CD4-positive, alpha-beta memory T cell (primary cell): ENCODE measurements at regions not wholly inside any gene's neighbourhood (a gene's known extent, or its start where the extent isn't known, plus 50 kb on each side); places are given as distances from the start of the nearest gene placed in this dataset.

Source experiments
- CTCF ChIA-PET: fragments of 350-600 bp; sonication (Branson Sonifier 250); formaldehyde crosslinking; loops from one replicate; lab custom pipeline; 2021; ENCODE audit warnings: inconsistent platforms; ENCODE audit not compliant: partially characterized antibody; lab: Charles Lee
- POLR2A ChIA-PET: fragments of 350-600 bp; sonication (Branson Sonifier 250); formaldehyde crosslinking; loops from one replicate; lab custom pipeline; 2021; ENCODE audit not compliant: partially characterized antibody; lab: Charles Lee
- DNase-seq, 5 donors: peaks; one replicate each; pipeline versions ENCODE4 v3.0.0 to v3.0.0-alpha.2; 2020 to 2022; ENCODE audit warnings: mixed read lengths in 1 of 5
- H3K27ac ChIP-seq: one replicate; pipeline ENCODE4 v1.7.0; 2013; ENCODE audit warnings: low read depth, low read length
- H3K27me3 ChIP-seq: 2 replicates; pipeline ENCODE4 v1.7.0; 2013; ENCODE audit warnings: mild to moderate bottlenecking, low read length, moderate library complexity; ENCODE audit not compliant: insufficient read depth
- H3K36me3 ChIP-seq: 2 replicates; pipeline ENCODE4 v1.7.0; 2013; ENCODE audit warnings: mild to moderate bottlenecking, low read length, moderate library complexity; ENCODE audit not compliant: insufficient read depth
- H3K4me1 ChIP-seq: 2 replicates; pipeline ENCODE4 v1.7.0; 2013; ENCODE audit warnings: mild to moderate bottlenecking, low read length, moderate library complexity; ENCODE audit not compliant: insufficient read depth
- H3K4me3 ChIP-seq, 2 donors: one replicate each; pipeline ENCODE4 v1.7.0; 2013; ENCODE audit warnings: low read length in 2 of 2, mild to moderate bottlenecking in 1 of 2
- H3K9me3 ChIP-seq, 2 donors: one replicate each; pipeline ENCODE4 v1.7.0; 2013; ENCODE audit warnings: low read length in 2 of 2, control low read depth in 1 of 2; ENCODE audit not compliant: control insufficient read depth in 1 of 2
- H3K27ac Mint-ChIP-seq, 7 donors: one replicate each; pipeline ENCODE4 v1.8.0; 2020 to 2021; ENCODE audit warnings: mixed read lengths in 7 of 7, mild to moderate bottlenecking in 6 of 7, inconsistent platforms in 3 of 7, moderate library complexity in 3 of 7
- H3K27me3 Mint-ChIP-seq, 2 donors: one replicate each; pipeline ENCODE4 v1.8.0; 2020 to 2021; ENCODE audit warnings: mixed read lengths in 2 of 2
- H3K36me3 Mint-ChIP-seq, 2 donors: one replicate each; pipeline ENCODE4 v1.8.0; 2020 to 2021; ENCODE audit warnings: mixed read lengths in 2 of 2, inconsistent platforms in 1 of 2, mild to moderate bottlenecking in 1 of 2
- H3K4me1 Mint-ChIP-seq, 4 donors: one replicate each; pipeline ENCODE4 v1.8.0; 2020 to 2021; ENCODE audit warnings: mixed read lengths in 4 of 4, mild to moderate bottlenecking in 1 of 4
- H3K4me3 Mint-ChIP-seq, 8 donors: one replicate each; pipeline ENCODE4 v1.8.0; 2020 to 2021; ENCODE audit warnings: mixed read lengths in 8 of 8, mild to moderate bottlenecking in 7 of 8, moderate library complexity in 6 of 8, inconsistent platforms in 3 of 8
- H3K9me3 Mint-ChIP-seq, 8 donors: one replicate each; pipeline ENCODE4 v1.8.0; 2020 to 2021; ENCODE audit warnings: mixed read lengths in 8 of 8, mild to moderate bottlenecking in 5 of 8, inconsistent platforms in 3 of 8, moderate library complexity in 1 of 8
- intact Hi-C: fragments of 100-400 bp; cut with micrococcal nuclease; formaldehyde crosslinking; loops from one replicate; pipeline ENCODE4 v1.15.1; 2023

GRCh38 chr5:135133181-135133580 lies 99.2 kb upstream of the PITX1 start:
- H3K4me1 Mint-ChIP-seq, result peaks cover 7 to 13% (median 11%) of the 10 kb centered on the region in 4 donors
- H3K27ac Mint-ChIP-seq, result no peak overlapping the region
- no peaks in the 10 kb centered on the region for H3K9me3 Mint-ChIP-seq
- Histone ChIP-seq H3K4me3 (no peak overlapping the region), H3K36me3 (no peaks in the 10 kb centered on the region), H3K27ac (no peak overlapping the region), H3K4me1 (no peaks in the 10 kb centered on the region), H3K9me3 (no peaks in the 10 kb centered on the region), H3K27me3 (no peaks in the 10 kb centered on the region)
- no peak for DNase-seq
- no peaks in the 10 kb centered on the region for H3K36me3 Mint-ChIP-seq
- no peak overlapping the region for H3K4me3 Mint-ChIP-seq
- POLR2A ChIA-PET, result no interaction called here
- peaks cover 3 to 10% of the 10 kb centered on the region in 2 donors for H3K27me3 Mint-ChIP-seq
- CTCF ChIA-PET, result no interaction called here
- intact Hi-C loops, result no loop called here

- Histone ChIP-seq H3K4me3 (no peak overlapping the region), H3K9me3 (no peaks in the 10 kb centered on the region), H3K27ac (no peak overlapping the region), H3K27me3 (no peaks in the 10 kb centered on the region), H3K36me3 (no peaks in the 10 kb centered on the region), H3K4me1 (no peaks in the 10 kb centered on the region)
- ChIA-PET POLR2A (no interaction called here), CTCF (interaction anchor here (1.0 kb wide), 1 partner anchor 26 kb away, joined by 3 read pairs; no protein-coding TSS in a partner anchor)
- intact Hi-C loops, result no loop called here
- Mint-ChIP-seq H3K27ac (no peak overlapping the region), H3K4me1 (peaks cover 7 to 13% (median 11%) of the 10 kb centered on the region in 4 donors), H3K27me3 (peaks cover 5 to 11% of the 10 kb centered on the region in 2 donors), H3K4me3 (no peak overlapping the region), H3K36me3 (no peaks in the 10 kb centered on the region), H3K9me3 (no peaks in the 10 kb centered on the region)
- no peak for DNase-seq
Measured at GRCh38 chr5:135131801-135132680, 98.0 kb upstream of the PITX1 start.

DNA sequence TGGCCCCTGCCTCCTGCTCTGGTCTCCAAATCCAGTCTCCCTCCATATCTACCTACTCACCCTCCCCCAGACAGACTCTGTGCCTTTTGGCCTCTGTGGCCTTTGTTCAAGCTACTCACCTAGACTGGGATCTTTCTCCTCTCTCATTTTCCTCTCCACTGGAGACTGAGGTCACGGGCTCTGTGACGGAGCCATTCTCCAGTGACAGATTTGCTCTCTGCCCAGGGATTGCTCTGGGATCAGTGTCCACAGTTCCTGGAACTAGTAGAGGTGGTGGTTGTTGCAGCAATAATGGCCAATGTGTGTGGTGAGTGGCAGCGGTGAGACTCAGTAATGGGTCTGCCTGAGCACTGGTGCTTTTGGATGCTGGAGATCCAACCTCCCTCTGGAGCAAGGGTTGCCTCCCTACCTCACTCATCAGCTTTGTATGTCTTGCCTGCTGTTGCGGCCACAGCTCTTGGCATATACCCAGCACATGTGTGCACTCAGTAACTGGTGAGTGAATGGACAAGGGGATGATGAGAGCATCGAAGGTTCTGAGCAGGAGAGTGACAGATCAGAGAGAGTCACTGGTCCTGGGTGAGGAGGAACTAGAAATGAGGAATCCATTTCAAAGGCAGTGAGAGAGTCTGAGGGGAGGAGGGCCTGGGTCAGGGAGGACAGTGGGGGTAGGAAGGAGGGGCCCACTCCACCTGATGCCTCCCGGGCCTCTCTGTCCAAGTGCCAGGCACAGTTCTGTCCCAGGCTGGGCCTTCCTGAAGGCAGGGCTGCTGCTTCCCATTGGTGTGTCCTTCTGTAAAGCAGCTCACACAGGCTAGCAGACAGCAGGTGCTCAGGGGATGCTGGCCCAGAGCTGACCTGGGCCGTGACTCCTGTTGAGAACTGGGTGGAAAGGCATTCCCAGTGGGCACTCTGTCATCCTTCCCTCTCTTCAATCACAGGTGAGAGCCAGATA lies 96.5 kb upstream of the PITX1 start:
- intact Hi-C loops, result no loop called here
- H3K4me3 ChIP-seq, result no peak overlapping the region
- H3K27ac Mint-ChIP-seq, result no peak overlapping the region
- peak overlapping the region in 1 of 8 donors; percentile 1 for H3K4me3 Mint-ChIP-seq
- no peaks in the 10 kb centered on the region for H3K9me3 ChIP-seq
- peaks cover 7 to 13% (median 11%) of the 10 kb centered on the region in 4 donors for H3K4me1 Mint-ChIP-seq
- no peaks in the 10 kb centered on the region for H3K9me3 Mint-ChIP-seq
- H3K27me3 ChIP-seq, result no peaks in the 10 kb centered on the region
- CTCF ChIA-PET, result no interaction called here
- no peaks in the 10 kb centered on the region for H3K4me1 ChIP-seq
- POLR2A ChIA-PET, result no interaction called here
- H3K27ac ChIP-seq, result no peak overlapping the region
- DNase-seq, result no peak
- no peaks in the 10 kb centered on the region for H3K36me3 ChIP-seq
- H3K27me3 Mint-ChIP-seq, result peaks cover 5 to 10% of the 10 kb centered on the region in 2 donors
- H3K36me3 Mint-ChIP-seq, result no peaks in the 10 kb centered on the region

DNA sequence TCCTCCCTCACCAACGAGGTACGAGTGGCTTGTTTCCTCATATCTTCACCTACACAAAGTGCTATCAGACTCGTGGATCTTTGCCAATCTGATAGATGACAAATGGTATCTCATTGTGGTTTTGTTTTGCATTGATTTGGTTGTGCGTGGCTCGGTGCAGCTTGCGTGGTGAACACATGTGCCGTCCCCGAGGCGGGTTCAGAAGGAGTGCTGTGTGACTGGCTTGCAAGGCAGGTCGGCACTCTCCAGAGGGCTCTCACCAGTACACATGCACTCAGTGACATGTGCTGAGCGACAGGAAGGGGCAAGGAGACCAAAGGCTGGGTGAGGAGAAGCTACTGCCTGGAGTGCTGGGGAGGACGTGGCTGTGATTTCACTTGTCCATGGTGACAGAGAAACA lies 95.3 kb upstream of the PITX1 start:
- Histone ChIP-seq H3K27ac (no peak overlapping the region), H3K4me3 (no peak overlapping the region), H3K4me1 (no peaks in the 10 kb centered on the region), H3K9me3 (no peaks in the 10 kb centered on the region), H3K36me3 (no peaks in the 10 kb centered on the region), H3K27me3 (no peaks in the 10 kb centered on the region)
- Mint-ChIP-seq H3K4me3 (peak overlapping the region in 6 of 8 donors; percentile 18 to 66 (median 28)), H3K36me3 (no peaks in the 10 kb centered on the region), H3K9me3 (no peaks in the 10 kb centered on the region), H3K27me3 (peaks cover 5 to 8% of the 10 kb centered on the region in 2 donors), H3K4me1 (peaks cover 7 to 13% (median 11%) of the 10 kb centered on the region in 4 donors), H3K27ac (peak overlapping the region in 2 of 7 donors; percentile 23 to 62)
- POLR2A ChIA-PET, result no interaction called here
- intact Hi-C loops, result no loop called here
- DNase-seq, result peak in 2 of 5 donors; percentile 1 to 30
- CTCF ChIA-PET, result no interaction called here

DNA sequence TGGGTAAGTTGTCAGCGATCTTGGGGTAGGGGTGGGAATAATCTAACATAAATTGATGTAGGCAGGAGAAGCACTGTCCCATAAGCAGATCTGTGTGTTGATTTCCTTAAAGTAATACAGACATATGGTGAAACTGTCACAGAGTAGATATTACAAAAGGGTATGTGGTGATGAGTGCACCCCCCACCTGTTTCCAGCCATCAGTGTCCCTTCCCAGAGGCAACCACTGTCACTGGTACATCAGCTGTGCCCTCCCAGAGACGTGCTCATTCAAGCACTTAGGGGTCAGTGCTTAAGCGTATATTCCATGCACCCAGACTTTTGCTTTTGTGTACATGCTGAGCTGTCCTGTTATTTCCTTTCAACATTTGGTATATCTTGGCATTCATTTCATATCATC lies 94.3 kb upstream of the PITX1 start:
- H3K4me3 Mint-ChIP-seq, result no peak overlapping the region
- no peak overlapping the region for H3K27ac Mint-ChIP-seq
- intact Hi-C loops, result no loop called here
- H3K36me3 ChIP-seq, result no peaks in the 10 kb centered on the region
- no peaks in the 10 kb centered on the region for H3K9me3 Mint-ChIP-seq
- no peaks in the 10 kb centered on the region for H3K36me3 Mint-ChIP-seq
- H3K4me3 ChIP-seq, result no peak overlapping the region
- peaks cover 3 to 8% of the 10 kb centered on the region in 2 donors for H3K27me3 Mint-ChIP-seq
- H3K27me3 ChIP-seq, result no peaks in the 10 kb centered on the region
- H3K27ac ChIP-seq, result no peak overlapping the region
- ChIA-PET CTCF (no interaction called here), POLR2A (no interaction called here)
- DNase-seq, result no peak
- no peaks in the 10 kb centered on the region for H3K9me3 ChIP-seq
- no peaks in the 10 kb centered on the region for H3K4me1 ChIP-seq
- H3K4me1 Mint-ChIP-seq, result peaks cover 7 to 13% (median 11%) of the 10 kb centered on the region in 4 donors

DNA sequence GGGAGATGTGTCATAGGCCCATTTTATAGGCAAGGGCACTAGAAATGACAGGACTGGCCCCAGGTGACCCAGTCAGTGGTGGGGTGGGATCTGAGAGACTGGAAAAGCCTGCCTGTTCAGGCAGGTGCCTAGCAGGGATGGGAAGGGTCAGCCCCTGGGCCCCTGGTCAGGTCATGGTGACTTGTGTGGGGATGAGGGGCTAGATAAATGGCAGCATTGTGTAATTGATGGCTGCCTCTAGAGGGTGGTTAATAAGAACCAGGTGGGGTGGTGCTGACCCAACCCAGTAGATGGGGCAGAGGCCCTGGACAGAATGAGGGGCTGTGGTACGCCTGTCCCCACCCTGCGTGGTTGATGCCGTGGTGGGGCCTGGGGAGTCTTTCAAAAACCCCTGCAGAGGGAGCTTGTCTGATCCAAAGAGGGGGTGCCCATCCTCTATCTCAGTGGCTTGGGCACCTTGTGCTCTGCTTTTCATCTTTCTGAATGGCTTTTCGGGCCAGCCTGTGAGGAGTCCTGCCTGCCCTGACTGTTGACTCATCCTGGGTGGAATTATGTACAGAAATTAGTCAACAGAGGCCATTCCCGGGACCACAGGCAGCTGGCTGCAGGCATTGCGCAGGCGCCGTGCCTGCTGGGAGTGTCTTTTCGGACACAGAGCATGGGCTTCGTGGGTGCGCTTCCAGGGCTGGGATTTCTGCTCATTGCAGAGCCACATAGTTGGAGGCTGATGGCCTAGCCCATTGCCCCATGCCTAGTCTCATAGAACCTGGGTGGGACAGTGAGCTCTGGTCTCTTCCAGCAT lies 93.6 kb upstream of the PITX1 start:
- DNase-seq, result no peak
- intact Hi-C loops, result no loop called here
- Histone ChIP-seq H3K4me3 (no peak overlapping the region), H3K27ac (no peak overlapping the region), H3K9me3 (no peaks in the 10 kb centered on the region), H3K36me3 (no peaks in the 10 kb centered on the region), H3K27me3 (no peaks in the 10 kb centered on the region), H3K4me1 (no peaks in the 10 kb centered on the region)
- ChIA-PET CTCF (no interaction called here), POLR2A (no interaction called here)
- H3K27ac Mint-ChIP-seq, result no peak overlapping the region
- no peaks in the 10 kb centered on the region for H3K36me3 Mint-ChIP-seq
- H3K4me3 Mint-ChIP-seq, result no peak overlapping the region
- peaks cover 3 to 8% of the 10 kb centered on the region in 2 donors for H3K27me3 Mint-ChIP-seq
- peaks cover 7 to 13% (median 11%) of the 10 kb centered on the region in 4 donors for H3K4me1 Mint-ChIP-seq
- no peaks in the 10 kb centered on the region for H3K9me3 Mint-ChIP-seq
